ES-I3 (cell line): ENCODE measurements at regions not wholly inside any gene's neighbourhood (a gene's known extent, or its start where the extent isn't known, plus 50 kb on each side); places are given as distances from the start of the nearest gene placed in this dataset.

Experiments
- H3K36me3 ChIP-seq: 2 replicates; pipeline ENCODE4 v1.6.1; 2013; ENCODE audit warnings: mild to moderate bottlenecking, low read length, control low read depth, moderate library complexity; ENCODE audit not compliant: insufficient read depth
- H3K4me1 ChIP-seq: 2 replicates; pipeline ENCODE4 v1.6.1; 2013; ENCODE audit warnings: mild to moderate bottlenecking, control low read depth, low read length; ENCODE audit not compliant: insufficient read depth
- H3K9ac ChIP-seq: 2 replicates; pipeline ENCODE4 v1.6.1; 2013; ENCODE audit warnings: low read depth, mild to moderate bottlenecking, low read length, moderate library complexity
- H3K9me3 ChIP-seq: 2 replicates; pipeline ENCODE4 v1.6.1; 2013; ENCODE audit warnings: mild to moderate bottlenecking, low read length, moderate library complexity; ENCODE audit not compliant: control insufficient read depth, insufficient read depth

DNA sequence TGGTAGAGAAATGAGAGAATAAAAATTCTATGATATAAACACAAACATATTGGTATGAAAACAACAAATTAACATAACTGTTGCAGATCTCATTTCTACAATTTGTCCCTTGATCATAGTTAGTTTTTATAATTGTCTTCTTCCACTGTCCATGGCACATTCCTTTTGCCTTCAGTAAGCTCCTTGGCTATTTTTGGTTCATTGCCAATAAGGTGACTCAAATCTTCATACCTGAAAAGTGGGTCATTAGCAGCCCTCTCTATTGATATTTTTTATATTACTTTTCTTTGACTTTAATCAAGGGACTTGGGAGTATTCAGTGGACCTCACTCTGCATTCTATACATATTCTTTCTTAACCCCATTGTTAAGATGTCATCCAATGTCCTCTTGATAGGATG is 552.9 kb downstream of the TDRD15 start:
- H3K36me3 ChIP-seq: no peaks in the 10 kb centered on the region
- no peak overlapping the region for H3K9ac ChIP-seq
- no peaks in the 10 kb centered on the region for H3K9me3 ChIP-seq
- no peaks in the 10 kb centered on the region for H3K4me1 ChIP-seq

DNA sequence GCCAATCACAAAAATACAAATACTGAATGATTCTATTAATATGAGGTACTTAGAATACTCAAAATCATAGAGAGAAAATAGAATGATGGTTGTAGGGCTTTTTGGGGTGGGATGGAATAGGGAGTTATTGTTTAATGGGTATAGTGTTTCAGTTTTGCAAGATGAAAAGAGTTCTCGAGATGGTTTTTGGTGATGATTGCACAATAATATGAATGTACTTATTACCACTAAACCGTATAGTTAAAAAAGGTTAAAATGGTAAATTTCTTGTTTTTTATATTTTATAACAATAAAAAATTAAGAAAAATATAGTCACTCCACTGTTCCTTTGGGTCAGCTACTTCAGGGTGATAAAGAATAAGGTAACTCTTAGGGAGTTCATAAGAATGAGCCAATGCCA is 560.1 kb downstream of the TDRD15 start:
- Histone ChIP-seq H3K36me3 (no peaks in the 10 kb centered on the region), H3K9me3 (no peaks in the 10 kb centered on the region), H3K4me1 (no peaks in the 10 kb centered on the region), H3K9ac (no peak overlapping the region)

DNA sequence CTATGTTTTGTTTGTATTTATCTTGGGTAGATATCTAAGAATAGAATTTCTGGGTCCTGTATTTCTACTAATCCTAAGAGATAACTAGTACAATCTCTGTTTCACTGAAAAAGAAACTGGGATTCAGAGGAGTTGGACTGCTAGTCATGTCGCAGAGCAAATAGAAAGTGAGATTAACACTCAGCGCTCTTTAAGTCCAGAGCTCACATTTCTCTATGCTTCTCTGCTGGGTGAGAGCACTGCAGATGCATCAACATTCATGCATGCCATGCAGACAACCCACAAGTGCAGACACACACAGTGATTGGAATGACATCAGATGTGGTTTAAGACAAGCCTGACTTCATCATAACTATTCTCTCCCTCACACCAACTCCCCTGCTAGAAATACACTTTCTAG is 563.8 kb downstream of the TDRD15 start:
- Histone ChIP-seq H3K36me3 (no peaks in the 10 kb centered on the region), H3K9ac (no peak overlapping the region), H3K9me3 (no peaks in the 10 kb centered on the region), H3K4me1 (no peaks in the 10 kb centered on the region)

DNA sequence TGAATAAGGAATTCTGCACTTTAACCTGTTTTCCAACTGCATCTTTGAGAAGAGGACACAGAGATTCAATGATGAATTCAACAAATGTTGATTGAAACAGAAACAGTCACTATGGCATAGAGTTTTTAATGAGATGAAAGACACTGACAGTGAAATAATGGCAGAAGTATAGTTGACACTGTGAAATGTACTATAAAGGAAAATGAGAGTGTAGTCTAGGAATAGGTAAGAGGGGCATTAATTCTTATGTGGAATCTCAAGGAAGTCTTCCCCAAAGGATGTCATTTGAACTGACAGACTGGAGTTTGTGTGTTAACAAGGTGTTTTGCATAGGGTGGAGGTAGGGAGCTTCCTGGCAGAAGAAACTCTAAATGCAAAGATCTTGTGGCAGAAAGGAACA is 566.2 kb downstream of the TDRD15 start:
- no peaks in the 10 kb centered on the region for H3K4me1 ChIP-seq
- H3K36me3 ChIP-seq: no peaks in the 10 kb centered on the region
- H3K9me3 ChIP-seq: no peaks in the 10 kb centered on the region
- H3K9ac ChIP-seq: no peak overlapping the region

DNA sequence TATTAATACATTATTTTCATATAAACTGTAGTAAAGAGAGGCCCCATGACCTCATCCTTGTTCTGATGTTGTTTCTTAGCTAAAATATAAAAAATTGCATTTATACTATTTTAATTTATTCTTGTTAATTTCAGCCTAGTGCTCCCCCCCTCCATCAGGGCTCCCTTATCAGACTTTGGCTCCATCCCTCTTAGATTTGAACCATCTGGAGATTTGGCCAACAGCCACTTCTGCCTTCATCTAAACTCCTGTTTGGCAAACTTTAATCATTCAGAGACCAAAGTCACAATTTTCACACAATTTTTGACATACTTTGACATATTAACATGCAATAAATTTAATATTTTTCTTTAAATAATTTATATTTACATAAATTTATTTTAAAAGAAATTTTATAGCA is 569.3 kb downstream of the TDRD15 start:
- no peak overlapping the region for H3K9ac ChIP-seq
- H3K36me3 ChIP-seq: no peaks in the 10 kb centered on the region
- no peaks in the 10 kb centered on the region for H3K4me1 ChIP-seq
- no peaks in the 10 kb centered on the region for H3K9me3 ChIP-seq

DNA sequence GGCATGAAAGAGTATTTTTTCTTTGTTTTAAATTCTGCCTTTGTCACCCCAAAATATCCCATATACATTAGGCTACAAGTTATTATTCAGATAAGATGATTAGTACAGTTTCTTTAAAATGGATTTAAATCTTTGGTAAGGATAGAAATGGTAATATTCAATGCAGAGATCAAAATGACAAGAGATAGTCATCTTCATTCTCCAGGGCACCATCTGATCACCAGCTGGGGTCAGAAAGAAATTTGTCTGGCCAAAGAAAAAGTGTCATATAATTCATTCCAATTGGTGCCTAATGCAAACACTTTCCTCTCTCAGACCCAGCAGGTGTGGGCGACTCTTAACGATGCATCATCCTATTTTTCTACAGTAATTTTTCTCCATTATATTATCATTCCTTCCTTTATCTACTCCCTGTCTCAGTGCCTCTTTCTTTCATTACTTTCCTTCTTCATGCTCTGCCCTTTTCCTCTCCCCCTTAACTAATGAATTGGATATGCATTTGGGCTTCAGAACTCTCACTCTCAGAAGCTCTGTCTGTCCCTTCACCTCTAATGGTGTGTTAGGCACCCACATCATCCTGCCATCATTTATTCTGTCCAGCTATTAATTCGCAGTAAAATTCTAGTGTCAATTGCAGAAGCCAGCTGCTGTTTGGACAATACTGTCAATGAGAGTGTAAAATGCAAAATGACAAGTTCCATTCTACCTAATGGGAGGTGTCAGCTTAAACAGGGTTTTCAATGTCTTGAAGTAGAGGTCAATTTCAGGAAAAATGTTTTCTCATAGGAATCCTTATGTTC is 570.5 kb downstream of the TDRD15 start:
- no peaks in the 10 kb centered on the region for H3K4me1 ChIP-seq
- no peaks in the 10 kb centered on the region for H3K9me3 ChIP-seq
- no peaks in the 10 kb centered on the region for H3K36me3 ChIP-seq
- H3K9ac ChIP-seq: no peak overlapping the region

DNA sequence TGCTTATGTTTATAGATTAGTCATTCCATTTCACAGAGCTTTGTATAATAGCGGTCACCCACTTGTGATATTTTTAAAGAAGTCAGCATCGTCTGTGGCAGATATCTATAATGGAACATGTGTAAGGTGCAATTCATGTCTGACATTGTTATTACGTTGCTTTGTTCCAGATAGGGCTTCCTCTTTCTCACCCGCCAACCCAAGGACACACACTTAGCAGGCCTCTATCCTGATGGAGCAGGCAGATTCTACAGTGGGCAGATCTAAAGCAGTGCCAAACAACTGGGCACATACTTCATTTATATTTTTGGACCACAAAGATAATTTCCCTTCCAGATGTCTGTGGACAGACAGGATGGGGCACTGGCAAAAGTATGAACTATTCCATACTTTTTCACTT is 573.1 kb downstream of the TDRD15 start:
- no peaks in the 10 kb centered on the region for H3K36me3 ChIP-seq
- no peaks in the 10 kb centered on the region for H3K9me3 ChIP-seq
- no peak overlapping the region for H3K9ac ChIP-seq
- H3K4me1 ChIP-seq: no peaks in the 10 kb centered on the region

DNA sequence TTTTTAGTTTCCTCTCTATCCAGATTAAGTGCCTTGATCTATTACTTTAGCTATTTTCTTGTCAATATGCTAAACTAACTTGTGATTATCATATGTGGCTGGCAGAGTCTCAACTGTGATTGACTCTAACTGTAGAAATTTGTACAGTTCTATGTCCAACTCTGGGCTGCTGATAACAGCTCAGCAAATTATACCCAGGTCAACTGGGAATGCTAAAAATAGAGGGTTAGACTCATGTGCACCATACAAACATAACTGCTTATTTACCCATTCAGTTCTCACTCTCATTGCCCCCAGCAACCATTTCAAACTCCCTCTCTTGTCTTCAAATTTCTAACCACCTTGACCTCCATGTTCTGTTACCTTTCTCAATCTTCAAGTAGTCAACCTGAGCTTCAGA is 576.9 kb downstream of the TDRD15 start:
- Histone ChIP-seq H3K36me3 (no peaks in the 10 kb centered on the region), H3K9ac (no peak overlapping the region)

DNA sequence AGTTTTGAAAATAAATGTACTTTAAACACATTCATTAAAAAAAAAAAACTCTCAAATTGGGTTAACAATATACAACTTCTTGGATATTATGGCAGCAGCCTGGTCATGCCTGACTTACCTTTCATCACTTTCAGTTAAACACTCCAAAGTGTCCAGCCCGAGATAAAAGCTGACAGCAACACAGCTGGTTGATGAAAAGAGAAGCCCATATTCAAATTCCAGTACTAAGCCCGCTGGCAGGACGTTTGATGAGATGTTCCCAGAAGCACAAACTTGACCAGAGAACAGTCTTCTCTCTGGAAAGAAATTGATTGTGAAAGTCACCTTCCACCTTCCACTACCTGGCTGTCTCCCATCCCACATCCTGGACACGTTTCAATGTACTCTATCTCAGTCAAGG is 586.3 kb downstream of the TDRD15 start:
- Histone ChIP-seq H3K9me3 (no peaks in the 10 kb centered on the region; the same call in 1 of the 2 replicates), H3K9ac (no peak overlapping the region), H3K36me3 (no peaks in the 10 kb centered on the region), H3K4me1 (no peaks in the 10 kb centered on the region)

More for the DNA sequence above, 576.9 kb downstream of the TDRD15 start:
- H3K9me3 ChIP-seq: no peaks in the 10 kb centered on the region
- H3K4me1 ChIP-seq: no peaks in the 10 kb centered on the region

DNA sequence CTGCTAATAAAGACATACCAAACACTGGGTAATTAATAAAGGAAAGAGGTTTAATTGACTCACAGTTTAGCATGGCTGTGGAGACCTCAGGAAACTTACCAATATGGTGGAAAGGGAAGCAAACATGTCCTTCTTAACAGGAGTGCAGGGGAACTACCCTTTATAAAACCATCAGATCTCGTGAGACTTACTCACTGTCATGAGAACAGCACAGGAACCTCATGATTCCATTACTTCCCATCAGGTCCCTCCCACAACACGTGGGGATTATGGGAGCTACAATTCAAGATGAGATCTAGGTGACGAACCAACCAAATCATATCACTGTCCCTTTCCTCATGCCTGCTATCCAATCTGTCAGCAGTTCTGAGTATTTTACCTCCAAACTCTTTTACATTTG is 586.7 kb downstream of the TDRD15 start:
- no peaks in the 10 kb centered on the region for H3K4me1 ChIP-seq
- H3K9me3 ChIP-seq: no peaks in the 10 kb centered on the region; the same call in 1 of the 2 replicates
- no peaks in the 10 kb centered on the region for H3K36me3 ChIP-seq
- no peak overlapping the region for H3K9ac ChIP-seq

DNA sequence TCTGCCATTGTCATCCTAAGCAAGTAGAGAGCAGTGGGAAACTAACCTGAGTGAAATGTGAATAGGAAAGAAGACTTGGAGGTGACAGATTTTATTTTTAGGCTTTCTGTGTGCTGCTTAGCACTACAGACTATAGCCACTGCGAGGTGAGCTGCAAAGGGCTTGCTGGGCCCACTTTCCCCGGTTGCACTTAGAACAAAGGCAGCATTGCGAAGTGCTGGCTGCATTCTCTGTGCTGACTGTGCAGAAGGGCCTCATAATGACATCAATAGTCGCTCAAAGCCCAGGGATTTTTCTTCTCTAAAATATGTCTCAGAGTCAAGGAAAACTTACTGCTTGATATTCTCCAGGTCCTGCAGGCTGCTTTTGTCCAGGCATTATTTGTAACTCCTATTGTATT is 592.1 kb downstream of the TDRD15 start:
- Histone ChIP-seq H3K4me1 (no peaks in the 10 kb centered on the region), H3K36me3 (no peaks in the 10 kb centered on the region), H3K9me3 (no peaks in the 10 kb centered on the region)

DNA sequence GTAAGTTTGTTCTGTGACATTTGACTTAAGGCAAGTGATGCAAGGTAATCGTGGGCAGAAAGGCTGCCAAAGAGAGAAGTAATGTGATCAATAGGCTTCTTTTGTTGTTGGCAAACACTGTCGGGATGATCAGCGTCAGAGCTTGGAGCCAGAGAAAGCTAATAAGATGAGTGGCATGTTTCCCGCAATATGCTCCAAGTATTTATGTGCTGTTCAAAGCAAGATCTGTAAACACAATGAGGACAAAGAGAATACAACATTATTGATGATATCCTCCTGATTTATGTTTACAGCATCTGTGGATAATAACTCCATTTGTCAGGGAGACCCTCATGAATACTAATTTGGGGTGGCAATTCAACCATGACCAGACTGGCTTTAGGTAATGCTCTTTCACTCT is 603.3 kb downstream of the TDRD15 start:
- no peak overlapping the region for H3K9ac ChIP-seq
- H3K9me3 ChIP-seq: no peaks in the 10 kb centered on the region
- no peaks in the 10 kb centered on the region for H3K36me3 ChIP-seq
- no peaks in the 10 kb centered on the region for H3K4me1 ChIP-seq

More for the DNA sequence above, 592.1 kb downstream of the TDRD15 start:
- H3K9ac ChIP-seq: no peak overlapping the region

DNA sequence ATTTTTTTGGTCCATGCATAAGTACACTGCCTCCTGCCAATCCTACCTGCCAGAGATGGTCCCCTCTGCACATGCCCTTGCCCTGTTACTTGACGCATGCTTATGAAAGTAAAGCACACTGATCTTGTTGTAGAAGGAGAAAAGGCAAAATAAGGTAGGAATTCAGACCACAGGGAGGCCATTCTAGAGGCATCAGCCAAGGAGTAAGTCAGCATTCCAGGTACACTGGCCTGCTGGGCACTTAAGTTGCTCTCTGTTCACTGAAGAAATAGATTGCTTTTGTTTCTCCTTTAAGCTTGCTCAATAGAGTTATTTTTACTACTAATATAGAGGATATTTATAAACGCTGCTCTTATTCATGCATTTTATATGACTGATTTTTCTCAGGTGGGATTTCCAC is 604.4 kb downstream of the TDRD15 start:
- no peaks in the 10 kb centered on the region for H3K4me1 ChIP-seq
- H3K9ac ChIP-seq: no peak overlapping the region
- H3K9me3 ChIP-seq: no peaks in the 10 kb centered on the region
- no peaks in the 10 kb centered on the region for H3K36me3 ChIP-seq

DNA sequence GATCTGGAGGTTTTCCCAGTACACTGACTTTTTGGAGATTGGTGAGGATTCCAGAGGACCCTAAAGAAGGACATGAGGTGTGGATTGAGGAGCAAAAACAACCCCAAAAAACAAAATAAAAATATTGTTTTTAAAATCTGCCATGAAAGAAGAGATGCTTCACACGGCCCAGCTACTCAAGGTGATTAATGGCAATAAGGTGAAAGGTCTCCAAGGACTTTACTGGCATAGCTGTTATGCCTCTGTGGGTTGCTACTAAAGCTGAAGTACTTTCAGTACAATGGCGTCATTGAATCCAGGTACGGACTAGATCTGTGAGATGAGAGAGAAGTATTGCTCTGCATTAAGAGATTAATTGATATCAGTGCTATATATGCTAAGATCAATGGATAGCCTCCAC is 606.4 kb downstream of the TDRD15 start:
- Histone ChIP-seq H3K9me3 (no peaks in the 10 kb centered on the region), H3K9ac (no peak overlapping the region), H3K4me1 (no peaks in the 10 kb centered on the region), H3K36me3 (no peaks in the 10 kb centered on the region)

DNA sequence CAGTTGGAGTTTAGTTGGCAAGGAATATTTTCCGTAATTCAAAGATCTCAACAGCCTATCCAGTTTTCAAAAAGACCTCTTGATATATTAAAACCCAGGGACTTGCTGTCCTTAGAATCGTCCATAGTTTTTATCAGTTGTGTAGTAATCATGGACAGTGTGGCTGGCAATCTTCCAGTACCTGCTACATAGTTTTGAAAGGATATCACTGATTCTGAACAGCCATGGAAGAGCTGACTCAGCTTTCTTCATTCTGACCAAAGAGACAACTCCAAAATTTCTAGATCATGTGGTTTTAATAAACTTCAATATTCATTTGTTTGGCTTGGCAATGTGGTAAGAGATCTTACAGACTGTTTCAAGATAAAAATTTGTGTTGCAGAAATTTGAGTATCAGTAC is 616.7 kb downstream of the TDRD15 start:
- Histone ChIP-seq H3K36me3 (no peaks in the 10 kb centered on the region), H3K4me1 (no peaks in the 10 kb centered on the region), H3K9me3 (no peaks in the 10 kb centered on the region), H3K9ac (no peak overlapping the region)
